Epithelial cell of prostate (primary cell): ENCODE measurements at regions not wholly inside any gene's neighbourhood (a gene's known extent, or its start where the extent isn't known, plus 50 kb on each side); places are given as distances from the start of the nearest gene placed in this dataset.
A peak's percentile ranks its signal among the peaks of the same experiment; 100 is the strongest.

Experiments
- DNase-seq: peaks from one replicate; pipeline ENCODE4 v3.0.0-alpha.2; 2011; ENCODE audit warnings: low read depth, low spot score
- H3K27ac ChIP-seq: fragments of 450-650 bp; 2 replicates; pipeline ENCODE4 v1.5.1; 2017; ENCODE audit warnings: mild to moderate bottlenecking

GRCh38 chr6:9518431-9518830 is 896.4 kb downstream of the TFAP2A start:
- H3K27ac ChIP-seq, result peak overlapping the region; percentile 35

GRCh38 chr6:9517806-9518205 is 897.1 kb downstream of the TFAP2A start:
- DNase-seq, result no peak
- H3K27ac ChIP-seq, result peak overlapping the region; percentile 35

More at GRCh38 chr6:9518431-9518830, 896.4 kb downstream of the TFAP2A start:
- DNase-seq, result no peak

GRCh38 chr6:9515633-9516606 is 899.0 kb downstream of the TFAP2A start:
- peak overlapping the region; percentile 42 for H3K27ac ChIP-seq
- DNase-seq, result no peak

- DNase-seq, result no peak
- H3K27ac ChIP-seq, result peak overlapping the region; percentile 63
Observed at GRCh38 chr6:9514146-9514545, 900.7 kb downstream of the TFAP2A start.

GRCh38 chr6:9511157-9511556 is 903.7 kb downstream of the TFAP2A start:
- no peak overlapping the region for H3K27ac ChIP-seq
- DNase-seq, result no peak

DNA sequence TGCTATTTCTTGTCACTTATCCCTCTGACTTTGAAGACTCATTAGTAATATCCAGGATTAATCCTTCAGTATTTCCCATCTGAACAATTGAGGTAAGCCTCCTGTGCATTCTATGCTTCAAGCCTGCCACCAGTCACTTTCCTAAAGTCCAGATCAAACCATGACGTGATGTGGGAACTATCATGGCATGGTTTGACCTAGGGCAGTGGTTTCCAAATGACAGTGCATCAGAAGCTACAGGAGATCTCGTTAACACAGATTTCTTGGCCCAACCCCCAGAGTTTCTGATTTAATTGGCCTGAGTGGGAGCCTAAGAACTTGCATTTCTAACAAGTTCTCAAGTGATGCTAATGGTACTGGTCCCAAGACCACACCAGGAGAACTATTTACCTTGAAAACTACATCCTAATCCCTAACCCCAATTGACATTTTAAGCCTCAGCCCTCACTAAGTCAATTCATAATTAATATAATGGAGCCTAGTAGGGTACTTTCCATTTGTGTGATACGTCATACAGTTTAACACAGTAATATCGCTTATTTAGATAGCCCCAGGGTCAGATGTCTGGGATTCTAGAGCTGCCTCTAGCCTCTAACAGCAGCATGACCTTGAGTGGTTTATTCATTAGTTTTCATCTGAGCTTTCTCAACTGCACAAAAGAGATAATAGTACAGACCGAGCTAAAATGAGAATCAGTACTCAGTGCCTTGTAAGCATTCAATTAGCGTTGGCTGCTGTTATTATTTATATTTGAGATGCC is 907.6 kb downstream of the TFAP2A start:
- no peak for DNase-seq
- no peak overlapping the region for H3K27ac ChIP-seq

- H3K27ac ChIP-seq, result peak overlapping the region; percentile 72
- no peak for DNase-seq
Observed at GRCh38 chr6:9504191-9504590, 910.7 kb downstream of the TFAP2A start.

GRCh38 chr6:9503111-9503761 is 911.6 kb downstream of the TFAP2A start:
- DNase-seq, result no peak

GRCh38 chr6:9499709-9500108 is 915.2 kb downstream of the TFAP2A start:
- no peak overlapping the region for H3K27ac ChIP-seq
- no peak for DNase-seq

More at GRCh38 chr6:9503111-9503761, 911.6 kb downstream of the TFAP2A start:
- H3K27ac ChIP-seq, result peak overlapping the region; percentile 72

DNA sequence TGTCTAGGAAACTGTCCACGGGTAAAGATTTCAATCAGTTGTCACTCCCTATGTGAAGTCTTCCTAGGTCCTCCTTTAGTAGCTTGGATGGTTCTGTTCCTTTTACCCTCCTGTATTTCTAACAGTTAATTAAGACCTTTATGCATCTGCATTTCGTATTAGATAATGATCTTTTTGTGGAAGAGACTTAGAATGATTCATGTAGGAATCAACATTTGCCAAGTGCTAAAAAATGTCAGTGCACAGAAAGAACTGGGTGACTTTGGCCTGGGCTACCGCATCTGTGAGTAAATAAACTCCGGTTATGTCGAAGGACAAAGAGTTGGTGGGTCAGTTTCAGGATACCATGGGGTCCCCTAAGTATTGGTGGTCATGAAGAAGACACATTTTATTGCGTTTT is 918.0 kb downstream of the TFAP2A start:
- no peak overlapping the region for H3K27ac ChIP-seq
- DNase-seq, result no peak

DNA sequence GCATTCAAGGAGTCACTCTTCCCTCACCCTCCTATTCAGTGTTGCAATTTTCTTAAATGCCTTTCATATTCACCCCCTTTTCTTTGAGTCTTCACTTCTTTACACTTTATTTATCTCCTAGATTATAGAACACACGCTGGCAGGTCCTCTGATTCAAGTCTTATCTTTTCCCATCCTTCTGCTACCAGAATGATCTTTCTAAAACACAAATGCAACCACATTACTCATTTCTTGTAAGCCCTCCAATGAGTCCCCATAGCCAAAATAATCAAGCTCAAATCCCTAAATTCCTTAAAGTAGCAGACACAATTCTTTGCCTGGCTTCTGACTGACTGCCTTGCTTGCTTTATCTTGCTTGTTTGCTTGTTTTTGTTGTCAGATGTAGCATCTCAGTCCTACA is 920.0 kb downstream of the TFAP2A start:
- H3K27ac ChIP-seq, result no peak overlapping the region
- DNase-seq, result no peak

DNA sequence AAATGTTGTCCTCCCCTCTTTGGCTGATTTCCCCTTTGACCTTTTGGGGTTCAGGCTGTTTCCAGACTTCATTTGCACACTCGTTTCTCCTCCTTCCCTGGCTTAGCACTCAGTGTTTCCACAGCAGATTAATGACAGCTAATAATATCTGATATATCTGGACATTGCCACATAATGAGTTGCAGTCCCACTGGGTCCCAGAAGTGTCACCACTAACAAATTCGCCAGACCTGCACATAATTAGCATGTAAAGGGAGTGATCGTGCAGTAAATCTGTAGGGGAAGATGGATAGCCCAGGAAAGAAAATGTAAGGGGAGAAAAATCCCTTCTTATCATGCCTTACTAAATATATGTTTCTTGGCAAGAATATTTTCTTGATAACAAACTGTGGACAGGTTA is 922.1 kb downstream of the TFAP2A start:
- DNase-seq, result no peak
- no peak overlapping the region for H3K27ac ChIP-seq

GRCh38 chr6:9487128-9487527 is 927.7 kb downstream of the TFAP2A start:
- DNase-seq, result no peak
- H3K27ac ChIP-seq, result no peak overlapping the region

DNA sequence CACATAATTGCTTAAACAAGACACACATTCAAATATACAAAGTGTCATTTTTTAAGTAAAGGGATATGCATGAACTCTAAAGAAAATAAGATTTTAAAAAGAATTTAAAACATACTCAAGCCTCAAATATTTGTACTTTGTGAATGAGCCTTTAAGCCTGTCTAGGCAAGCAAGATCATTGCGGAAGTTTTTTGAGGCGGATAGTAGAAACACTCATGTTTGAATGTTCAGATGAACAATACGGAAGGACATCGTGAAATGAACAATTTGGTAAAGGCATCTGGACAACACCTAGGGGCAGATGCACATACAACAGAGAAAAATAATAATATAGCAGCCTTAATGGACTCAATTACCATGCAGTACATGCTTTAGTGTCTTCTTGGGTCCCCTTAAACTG is 928.9 kb downstream of the TFAP2A start:
- H3K27ac ChIP-seq, result peak overlapping the region; percentile 71
- no peak for DNase-seq

DNA sequence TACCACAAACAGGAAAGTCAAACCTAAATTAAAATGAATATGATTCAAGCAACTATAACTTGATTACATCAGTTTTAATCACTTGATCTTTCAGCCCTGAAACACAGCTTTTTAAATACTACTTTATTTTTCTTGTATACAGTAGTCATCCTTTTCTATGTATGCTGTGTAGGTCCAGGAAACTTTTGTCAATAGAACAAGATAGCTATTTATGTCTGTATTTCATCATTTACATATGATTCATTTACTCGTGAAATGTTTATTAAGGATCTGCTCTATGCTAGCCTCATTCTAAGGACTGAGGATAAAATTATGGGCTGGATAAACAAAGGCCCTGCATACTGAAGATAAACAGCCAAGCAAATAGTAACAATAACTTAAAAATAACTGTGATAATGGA is 930.2 kb downstream of the TFAP2A start:
- no peak for DNase-seq
- peak overlapping the region; percentile 71 for H3K27ac ChIP-seq

DNA sequence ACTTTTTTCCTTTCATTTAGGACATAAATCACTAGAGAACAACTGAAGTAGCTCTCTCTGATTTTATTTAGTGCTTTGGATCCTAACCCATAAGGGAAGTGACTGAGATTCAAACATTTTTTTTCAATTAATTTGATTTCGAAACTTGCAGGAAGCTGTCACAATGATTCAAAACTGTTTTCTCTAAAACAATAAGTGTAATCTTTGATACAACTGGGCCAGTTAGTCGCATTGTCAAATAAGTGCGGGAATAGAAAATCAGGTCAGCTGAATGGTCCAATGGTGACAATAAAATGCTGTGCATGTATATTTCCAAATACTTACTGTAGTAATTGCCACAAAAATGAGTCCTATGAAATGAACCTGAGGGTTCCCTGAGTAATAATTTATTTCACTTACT is 930.8 kb downstream of the TFAP2A start:
- peak overlapping the region; percentile 71 for H3K27ac ChIP-seq
- DNase-seq, result no peak

- H3K27ac ChIP-seq, result peak overlapping the region; percentile 74
- DNase-seq, result peak; percentile 56
Observed at GRCh38 chr6:9482030-9482738, 932.7 kb downstream of the TFAP2A start.

GRCh38 chr6:9481292-9482029 is 933.4 kb downstream of the TFAP2A start:
- H3K27ac ChIP-seq, result peak overlapping the region; percentile 74
- no peak for DNase-seq

- H3K27ac ChIP-seq, result no peak overlapping the region
- no peak for DNase-seq
Observed at GRCh38 chr6:9468277-9468676, 946.6 kb downstream of the TFAP2A start.
